ENCODE measurements at regions not wholly inside any gene's neighbourhood (a gene's known extent, or its start where the extent isn't known, plus 50 kb on each side); places are given as distances from the start of the nearest gene placed in this dataset.

- TF ChIP-seq CTCF (IDR thresholded peaks at IDR 0.05; ENCODE audit: low read depth, low read length, missing control alignments), result peak; percentile 34
- DNase-seq (ENCODE audit: low read depth), result no peak
- H3K4me3 ChIP-seq (ENCODE audit: low read depth, low read length), result no peak overlapping the region
Observed at GRCh38 chr6:92777146-92777740, 642.1 kb downstream of the EPHA7 start.

- TF ChIP-seq CTCF (IDR thresholded peaks at IDR 0.05; ENCODE audit: low read depth, low read length, missing control alignments), result no peak
- no peak for DNase-seq (ENCODE audit: low read depth)
- no peak overlapping the region for H3K4me3 ChIP-seq (ENCODE audit: low read depth, low read length)
Observed at GRCh38 chr6:92770540-92770939, 648.8 kb downstream of the EPHA7 start.

GRCh38 chr6:92767101-92767500 is 652.3 kb downstream of the EPHA7 start:
- no peak for TF ChIP-seq CTCF (IDR thresholded peaks at IDR 0.05; ENCODE audit: low read depth, low read length, missing control alignments)
- no peak for DNase-seq (ENCODE audit: low read depth)
- H3K4me3 ChIP-seq (ENCODE audit: low read depth, low read length), result no peak overlapping the region

- no peak overlapping the region for H3K4me3 ChIP-seq (ENCODE audit: low read depth, low read length)
- DNase-seq (ENCODE audit: low read depth), result no peak
Observed at GRCh38 chr6:92763680-92764079, 655.7 kb downstream of the EPHA7 start.

GRCh38 chr6:92763274-92763584 is 656.1 kb downstream of the EPHA7 start:
- no peak for DNase-seq (ENCODE audit: low read depth)
- no peak overlapping the region for H3K4me3 ChIP-seq (ENCODE audit: low read depth, low read length)
- TF ChIP-seq CTCF (IDR thresholded peaks at IDR 0.05; ENCODE audit: low read depth, low read length, missing control alignments), result no peak

More at GRCh38 chr6:92763680-92764079, 655.7 kb downstream of the EPHA7 start:
- TF ChIP-seq CTCF (IDR thresholded peaks at IDR 0.05; ENCODE audit: low read depth, low read length, missing control alignments), result no peak

- no peak for TF ChIP-seq CTCF (IDR thresholded peaks at IDR 0.05; ENCODE audit: low read depth, low read length, missing control alignments)
- no peak for DNase-seq (ENCODE audit: low read depth)
- no peak overlapping the region for H3K4me3 ChIP-seq (ENCODE audit: low read depth, low read length)
Observed at GRCh38 chr6:92762443-92763273, 656.7 kb downstream of the EPHA7 start.

GRCh38 chr6:92759178-92759577 is 660.2 kb downstream of the EPHA7 start:
- no peak for DNase-seq (ENCODE audit: low read depth)
- TF ChIP-seq CTCF (IDR thresholded peaks at IDR 0.05; ENCODE audit: low read depth, low read length, missing control alignments), result no peak
- no peak overlapping the region for H3K4me3 ChIP-seq (ENCODE audit: low read depth, low read length)
